ENCODE measurements at regions not wholly inside any gene's neighbourhood (a gene's known extent, or its start where the extent isn't known, plus 50 kb on each side); places are given as distances from the start of the nearest gene placed in this dataset.
A peak's percentile ranks its signal among the peaks of the same experiment; 100 is the strongest.
"Not testable (repeated sequence)": the region's sequence is repeated elsewhere in the genome, so short reads cannot be mapped to it uniquely, and the experiment has no call there.

GRCh38 chr12:131280426-131280825 lies 326.7 kb downstream of the ADGRD1 start:
- no peaks in the 10 kb centered on the region for H3K4me1 ChIP-seq
- no peak for TF ChIP-seq CTCF (IDR thresholded peaks at IDR 0.05)
- no peak overlapping the region for H3K27ac ChIP-seq
- DNase-seq (no peak), ATAC-seq (no peak)
- no peaks in the 10 kb centered on the region for H3K36me3 ChIP-seq
- WGBS, 2 donors = 75 to 84% methylated on average over 9 of the region's 9 CpGs
- intact Hi-C loops (cut with DNase I) = no loop called here
- H3K27me3 ChIP-seq = peaks cover 0 to 20% (median 10%) of the 10 kb centered on the region in 7 donors
- no peak overlapping the region for H3K4me3 ChIP-seq
- H3K9me3 ChIP-seq = no peaks in the 10 kb centered on the region

- no peaks in the 10 kb centered on the region for H3K9me3 ChIP-seq
- no peak overlapping the region for H3K4me3 ChIP-seq
- H3K27ac ChIP-seq = no peak overlapping the region
- ATAC-seq (peak in 1 of 8 donors; percentile 23), DNase-seq (no peak)
- 78 to 81% methylated on average over 11 of the region's 11 CpGs for WGBS, 2 donors
- peaks cover 0 to 16% (median 10%) of the 10 kb centered on the region in 7 donors for H3K27me3 ChIP-seq
- intact Hi-C loops (cut with DNase I) = no loop called here
- no peaks in the 10 kb centered on the region for H3K36me3 ChIP-seq
- no peaks in the 10 kb centered on the region for H3K4me1 ChIP-seq
- TF ChIP-seq CTCF (IDR thresholded peaks at IDR 0.05) = no peak
These were observed 327.3 kb downstream of the ADGRD1 start for GRCh38 chr12:131281016-131281415.

- ATAC-seq = no peak
- H3K4me3 ChIP-seq = no peak overlapping the region
- whole genome bisulfite sequencing, 2 donors = 89 to 91% methylated on average over 33 of the region's 33 CpGs
- H3K27me3 ChIP-seq = peaks cover 0 to 15% (median 12%) of the 10 kb centered on the region in 7 donors
- no peaks in the 10 kb centered on the region for H3K36me3 ChIP-seq
- no peak overlapping the region for H3K27ac ChIP-seq
- TF ChIP-seq CTCF (IDR thresholded peaks at IDR 0.05) = no peak
- H3K9me3 ChIP-seq = no peaks in the 10 kb centered on the region
- intact Hi-C loops (cut with DNase I) = no loop called here
- DNase-seq = peak in 1 of 2 donors; percentile 2
- no peaks in the 10 kb centered on the region for H3K4me1 ChIP-seq
These were observed 328.8 kb downstream of the ADGRD1 start for GRCh38 chr12:131282292-131283080.

- Histone ChIP-seq H3K9me3 (no peaks in the 10 kb centered on the region), H3K36me3 (no peaks in the 10 kb centered on the region), H3K4me3 (no peak overlapping the region), H3K4me1 (no peaks in the 10 kb centered on the region), H3K27ac (no peak overlapping the region), H3K27me3 (peaks cover 0 to 15% (median 12%) of the 10 kb centered on the region in 7 donors)
- DNase-seq (no peak), ATAC-seq (no peak)
- WGBS, 2 donors = 85 to 88% methylated on average over 9 to 11 of the region's 11 CpGs
- no peak for TF ChIP-seq CTCF (IDR thresholded peaks at IDR 0.05)
- intact Hi-C loops (cut with DNase I) = no loop called here
These were observed 329.6 kb downstream of the ADGRD1 start for GRCh38 chr12:131283191-131283861.

- intact Hi-C loops (cut with DNase I); H3K27ac ChIP-seq; ATAC-seq; H3K9me3 ChIP-seq; H3K36me3 ChIP-seq; H3K4me3 ChIP-seq; H3K4me1 ChIP-seq: not testable (repeated sequence)
- peaks cover 0 to 15% (median 10%) of the 10 kb centered on the region in 7 donors for H3K27me3 ChIP-seq
- WGBS, 2 donors = 79 to 82% methylated on average over 29 to 32 of the region's 32 CpGs
- peak in 1 of 2 donors; percentile 1 for DNase-seq
These were observed 330.4 kb downstream of the ADGRD1 start for GRCh38 chr12:131283862-131284825.

GRCh38 chr12:131284954-131285904 lies 331.5 kb downstream of the ADGRD1 start:
- DNase-seq (peak in 1 of 2 donors; percentile 2), ATAC-seq (peak in 3 of 8 donors; percentile 24 to 27 (median 26))
- H3K9me3 ChIP-seq; H3K4me1 ChIP-seq; intact Hi-C loops (cut with DNase I); H3K27ac ChIP-seq; H3K27me3 ChIP-seq; H3K36me3 ChIP-seq; H3K4me3 ChIP-seq: not testable (repeated sequence)
- 73 to 74% methylated on average over 6 to 8 of the region's 9 CpGs for WGBS, 2 donors
